EL (cell line): ENCODE measurements at regions not wholly inside any gene's neighbourhood (a gene's known extent, or its start where the extent isn't known, plus 50 kb on each side); places are given as distances from the start of the nearest gene placed in this dataset.
"Not testable (repeated sequence)": the region's sequence is repeated elsewhere in the genome, so short reads cannot be mapped to it uniquely, and the experiment has no call there.

Experiments
- DNase-seq: peaks from one replicate; pipeline ENCODE4 v3.0.0-alpha.2; 2016

DNA sequence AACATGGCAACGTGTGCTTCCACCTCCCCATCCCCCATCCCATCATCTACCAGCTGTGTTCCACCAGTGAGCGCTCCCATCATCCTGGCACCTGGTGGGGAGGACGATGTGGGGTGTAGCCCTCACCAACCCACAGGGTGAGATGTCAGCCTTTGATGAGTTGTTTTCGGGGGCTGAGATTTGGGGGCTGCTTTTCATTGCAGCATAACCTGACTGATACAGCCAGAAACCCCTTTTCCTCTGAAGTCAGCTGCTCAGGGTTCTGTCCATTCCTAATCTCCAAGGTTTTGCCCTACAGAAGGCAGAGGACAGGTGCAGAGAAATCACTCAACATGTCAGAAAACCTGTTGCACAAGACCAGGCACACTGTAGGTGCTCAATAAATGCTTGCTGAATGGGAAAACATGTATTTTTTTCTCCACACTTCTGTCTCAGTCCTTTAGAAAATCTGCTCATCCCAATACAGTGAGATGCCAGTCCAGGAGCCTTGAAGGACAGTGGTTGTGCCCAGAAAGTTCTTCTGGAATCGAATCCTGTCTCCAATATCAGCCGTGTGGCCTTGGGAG, 239.8 kb downstream of the RBM19 start:
- no peak for DNase-seq

GRCh38 chr12:113725557-113725876, 240.6 kb downstream of the RBM19 start:
- DNase-seq = no peak

DNA sequence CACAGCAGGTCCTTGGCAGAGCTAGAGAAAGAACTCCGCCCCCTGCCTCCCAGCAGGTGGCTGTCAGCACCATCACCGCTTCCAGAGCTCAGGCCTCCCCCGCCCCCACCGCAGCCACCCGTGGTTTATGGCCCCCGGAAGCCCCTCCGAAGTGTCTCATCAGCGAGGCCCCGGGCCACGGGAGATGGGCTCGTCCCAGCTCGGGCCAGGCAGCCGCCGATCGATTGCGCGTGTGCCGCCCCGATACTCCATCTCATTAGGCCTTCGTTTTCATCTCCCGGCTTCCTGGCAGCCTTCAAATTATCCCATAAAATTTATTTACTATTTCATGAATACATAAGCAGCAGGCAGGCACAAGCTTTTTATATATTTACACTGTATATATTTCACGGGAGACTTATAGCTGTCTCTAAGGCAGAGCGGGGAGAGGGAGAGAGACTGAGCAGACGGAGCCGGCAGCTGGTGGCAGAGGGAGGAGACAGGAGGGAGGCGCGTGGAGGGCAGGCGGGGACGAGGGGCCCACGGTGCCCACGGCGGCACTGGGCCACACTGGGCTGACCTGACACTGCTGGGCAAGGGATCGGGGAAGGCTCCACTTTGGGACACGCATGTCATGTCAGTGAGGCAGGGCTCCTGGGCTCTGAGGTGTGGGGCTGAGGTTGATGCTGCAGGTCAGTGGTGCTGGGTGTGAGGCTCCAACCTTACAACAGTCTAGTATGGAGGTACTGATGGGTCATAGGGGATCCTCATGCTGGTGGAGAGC, 241.2 kb downstream of the RBM19 start:
- no peak for DNase-seq

- no peak for DNase-seq
These were observed 242.5 kb downstream of the RBM19 start for GRCh38 chr12:113723631-113724030.

DNA sequence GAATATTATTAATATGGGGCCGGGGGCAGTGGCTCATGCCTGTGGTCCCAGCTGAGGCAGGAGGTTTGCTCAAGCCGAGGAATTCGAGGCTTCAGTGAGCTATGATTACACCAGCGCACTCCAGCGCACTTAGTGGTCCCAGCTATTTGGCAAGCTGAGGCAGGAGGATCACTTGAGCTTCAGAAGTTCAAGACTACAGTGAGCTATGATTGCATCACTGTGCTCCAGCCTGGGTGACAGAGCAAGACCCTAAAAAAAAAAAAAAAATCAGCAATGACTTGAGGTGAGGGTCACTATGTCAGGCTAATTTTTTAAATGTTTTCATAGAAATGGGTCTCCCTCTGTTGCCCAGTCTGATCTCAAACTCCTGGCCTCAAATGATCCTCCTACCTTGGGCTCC, 243.4 kb downstream of the RBM19 start:
- DNase-seq = no peak

- no peak for DNase-seq
These were observed 245.5 kb downstream of the RBM19 start for GRCh38 chr12:113720629-113721028.

DNA sequence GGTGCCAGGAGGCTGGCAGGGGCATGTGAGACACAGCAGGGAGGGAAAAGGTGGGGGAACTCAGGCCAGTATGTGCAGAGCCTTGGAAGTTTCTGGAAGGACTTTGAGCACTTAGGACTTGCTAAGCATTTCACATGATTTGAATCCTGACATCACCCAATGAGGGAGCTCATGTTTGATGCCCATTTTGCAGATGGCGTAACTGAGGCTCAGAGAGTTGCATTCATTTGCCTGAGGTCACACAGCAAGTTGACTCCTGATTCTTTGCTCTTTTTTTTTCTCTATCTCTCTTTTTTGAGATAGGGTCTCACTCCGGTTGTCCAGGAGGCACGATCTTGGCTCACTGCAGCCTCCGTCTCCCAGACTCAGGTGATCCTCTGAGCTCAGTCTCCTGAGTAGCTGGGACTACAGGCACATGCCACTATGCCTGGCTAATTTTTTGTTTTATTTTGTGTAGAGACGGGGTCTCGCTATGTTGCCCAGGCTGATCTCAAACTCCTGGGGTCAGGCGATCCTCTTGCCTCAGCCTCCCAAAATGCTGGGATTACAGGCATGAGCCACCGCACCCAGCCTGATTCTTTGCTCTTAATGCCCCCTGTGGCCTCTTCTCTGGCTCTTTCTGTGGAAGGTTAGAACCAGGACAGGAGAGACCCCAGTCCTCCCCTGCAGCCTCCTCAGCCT, 246.1 kb downstream of the RBM19 start:
- DNase-seq = no peak

- DNase-seq = no peak
These were observed 241.5 kb upstream of the LHX5 start for GRCh38 chr12:113713156-113713555.

DNA sequence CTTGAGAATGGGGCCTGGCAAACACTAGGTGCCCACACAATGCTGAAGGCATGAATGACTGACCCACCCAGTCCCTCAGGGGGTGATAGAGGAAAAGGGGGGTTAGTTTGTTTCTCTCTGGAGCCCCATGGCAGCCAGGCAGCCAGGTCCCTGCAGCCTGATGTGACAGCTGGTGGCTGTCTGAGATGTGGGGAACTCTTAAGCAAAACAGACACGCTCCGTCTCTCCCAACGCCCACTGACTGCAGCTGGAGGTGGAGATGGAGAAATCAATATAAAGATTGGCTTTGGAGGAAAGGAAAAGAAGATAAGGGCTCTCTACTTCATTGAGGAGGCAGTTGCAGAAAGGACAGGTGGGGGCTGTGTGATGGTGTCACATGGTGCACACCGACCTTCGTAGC, 240.8 kb upstream of the LHX5 start:
- no peak for DNase-seq

- DNase-seq = no peak
These were observed 238.5 kb upstream of the LHX5 start for GRCh38 chr12:113710216-113710615.

GRCh38 chr12:113709456-113709855, 237.8 kb upstream of the LHX5 start:
- DNase-seq = no peak

- no peak for DNase-seq
These were observed 231.2 kb upstream of the LHX5 start for GRCh38 chr12:113702836-113703235.

- no peak for DNase-seq
These were observed 230.6 kb upstream of the LHX5 start for GRCh38 chr12:113702276-113702675.

DNA sequence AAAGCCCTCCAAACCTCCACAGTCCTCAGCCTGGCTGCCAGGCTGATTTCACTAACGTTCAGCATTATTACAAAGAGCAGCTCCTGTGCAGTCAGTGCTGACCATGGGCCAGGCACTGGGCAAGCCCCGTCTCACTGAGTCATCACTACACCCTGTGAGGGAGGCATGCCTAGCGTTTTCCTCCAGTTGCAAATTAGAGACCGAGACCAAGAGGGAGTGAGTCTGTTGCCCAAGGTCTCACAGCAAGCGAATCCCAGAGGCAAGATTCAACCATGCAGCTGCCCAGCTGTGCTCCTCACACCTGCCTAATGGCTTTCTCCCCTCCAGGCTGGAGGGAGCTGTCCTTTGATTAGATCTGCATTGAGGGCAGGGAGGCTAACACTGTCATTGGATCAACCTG, 229.3 kb upstream of the LHX5 start:
- peak; percentile 75 for DNase-seq

- DNase-seq = not testable (repeated sequence)
These were observed 228.3 kb upstream of the LHX5 start for GRCh38 chr12:113699984-113700383.

DNA sequence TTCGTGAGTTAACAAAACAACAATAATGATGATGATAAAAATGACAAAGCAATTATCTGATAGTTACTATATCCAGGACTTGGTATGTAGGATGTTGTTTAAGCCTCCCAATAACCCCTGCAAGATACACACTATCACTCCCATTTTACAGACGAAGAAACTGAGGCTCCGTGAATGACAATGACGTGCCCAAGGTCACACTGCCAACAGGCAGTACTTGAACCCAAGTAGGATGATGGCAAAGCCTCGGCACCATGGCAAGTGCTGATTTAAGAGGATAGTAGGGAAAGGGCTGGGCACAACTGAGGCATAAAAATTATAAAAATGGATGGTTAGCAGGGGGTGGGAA, 226.8 kb upstream of the LHX5 start:
- DNase-seq = no peak

- no peak for DNase-seq
These were observed 226.2 kb upstream of the LHX5 start for GRCh38 chr12:113697651-113698509.

GRCh38 chr12:113697104-113697503, 225.4 kb upstream of the LHX5 start:
- DNase-seq = no peak

DNA sequence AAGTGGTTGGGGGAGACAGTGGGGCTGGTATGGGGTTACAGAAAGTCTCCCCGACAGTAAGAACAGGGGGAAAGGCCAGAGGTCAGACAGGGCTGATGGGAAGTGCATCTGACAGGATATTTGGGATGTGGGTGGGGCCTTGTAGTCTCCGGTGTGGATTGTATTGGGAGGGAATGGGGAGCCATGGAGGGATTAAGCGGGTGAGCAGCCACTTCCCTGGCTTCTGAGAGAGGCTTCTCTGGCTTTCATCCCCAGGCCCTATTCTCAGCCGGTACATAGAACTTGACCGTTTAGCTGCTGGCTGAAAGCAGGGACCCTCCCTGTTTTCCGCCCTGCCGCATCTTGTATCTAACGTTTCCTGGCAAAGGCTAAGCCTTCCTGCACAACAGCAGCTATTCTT, 222.0 kb upstream of the LHX5 start:
- no peak for DNase-seq

- DNase-seq = no peak
These were observed 217.5 kb upstream of the LHX5 start for GRCh38 chr12:113689047-113689610.

DNA sequence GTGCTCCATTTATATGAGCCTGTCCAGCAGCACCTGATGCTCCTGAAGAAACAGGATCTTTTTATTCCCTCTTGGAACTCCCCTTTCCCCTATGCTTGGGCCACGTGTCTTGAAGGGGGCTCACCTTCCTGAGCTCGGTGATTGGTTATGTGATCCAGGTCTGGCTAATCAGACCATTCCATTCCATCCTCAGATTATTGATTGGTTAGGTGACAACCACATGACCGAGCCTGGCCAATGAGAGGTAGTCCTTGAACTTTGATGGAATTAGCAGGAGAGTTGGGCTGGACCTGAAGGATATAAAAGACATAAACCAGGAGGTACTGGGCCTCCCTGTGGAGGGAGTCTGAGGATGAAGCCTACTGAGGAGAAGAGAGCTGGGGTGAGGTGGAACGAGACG, 216.6 kb upstream of the LHX5 start:
- no peak for DNase-seq

- DNase-seq = no peak
These were observed 213.5 kb upstream of the LHX5 start for GRCh38 chr12:113684908-113685782.
